Keratinocyte (primary cell): ENCODE measurements at regions not wholly inside any gene's neighbourhood (a gene's known extent, or its start where the extent isn't known, plus 50 kb on each side); places are given as distances from the start of the nearest gene placed in this dataset.

ENCODE experiments used
- DNase-seq: peaks from one replicate; pipeline ENCODE4 v3.0.0-alpha.2; 2011; ENCODE audit warnings: low read depth, missing footprints, low spot score
- FAIRE-seq: peaks from 2 replicates; lab custom pipeline; 2011; peaks lifted over from hg19 to GRCh38; lab: Jason Lieb, UNC
- H2AFZ ChIP-seq: 2 replicates; pipeline ENCODE4 v1.6.0; 2012; ENCODE audit warnings: low read length, control low read depth, inconsistent platforms; ENCODE audit not compliant: control insufficient read depth
- H3K27ac ChIP-seq: 2 replicates; pipeline ENCODE4 v1.5.1; 2011; ENCODE audit warnings: low read length; ENCODE audit not compliant: control insufficient read depth, insufficient read depth
- H3K27me3 ChIP-seq: 3 replicates; pipeline ENCODE4 v1.6.0; 2011; ENCODE audit warnings: low read length; ENCODE audit not compliant: control insufficient read depth, insufficient read depth; ENCODE audit errors: extremely low read depth
- H3K36me3 ChIP-seq, 2 experiments: 2 replicates in 1 of 2; 3 replicates in 1 of 2; pipeline ENCODE4 v1.5.1; 2011; ENCODE audit warnings: low read length in 2 of 2, mild to moderate bottlenecking in 1 of 2; ENCODE audit not compliant: control insufficient read depth in 2 of 2, insufficient read depth in 2 of 2; ENCODE audit errors: extremely low read depth in 1 of 2
- H3K4me1 ChIP-seq: 3 replicates; pipeline ENCODE4 v1.5.1; 2011; ENCODE audit warnings: low read length; ENCODE audit not compliant: control insufficient read depth, insufficient read depth; ENCODE audit errors: extremely low read depth
- H3K4me2 ChIP-seq: 3 replicates; pipeline ENCODE4 v1.6.0; 2011; ENCODE audit warnings: low read depth, low read length; ENCODE audit not compliant: control insufficient read depth, insufficient read depth; ENCODE audit errors: extremely low read depth
- H3K4me3 ChIP-seq, 3 experiments: fragments of 200-600 bp in 1 of 3; sonication (generic) in 1 of 3; 2 replicates in 2 of 3; 3 replicates in 1 of 3; pipeline ENCODE4 v1.5.1; 2011 to 2016; ENCODE audit warnings: low read length in 3 of 3, mild to moderate bottlenecking in 3 of 3, control low read depth in 2 of 3, inconsistent platforms in 1 of 3, low read depth in 1 of 3, mixed read lengths in 1 of 3, mixed run types in 1 of 3, moderate library complexity in 1 of 3; ENCODE audit not compliant: control insufficient read depth in 2 of 3, insufficient read depth in 2 of 3; ENCODE audit errors: extremely low read depth in 1 of 3
- H3K79me2 ChIP-seq: 2 replicates; pipeline ENCODE4 v1.6.0; 2012; ENCODE audit warnings: low read length; ENCODE audit not compliant: control insufficient read depth, insufficient read depth
- H3K9ac ChIP-seq: 3 replicates; pipeline ENCODE4 v1.6.0; 2011; ENCODE audit warnings: low read length; ENCODE audit not compliant: control insufficient read depth, insufficient read depth; ENCODE audit errors: extremely low read depth
- H3K9me1 ChIP-seq: 3 replicates; pipeline ENCODE4 v1.6.0; 2011; ENCODE audit warnings: low read length; ENCODE audit not compliant: control insufficient read depth, insufficient read depth; ENCODE audit errors: extremely low read depth
- H3K9me3 ChIP-seq: 2 replicates; pipeline ENCODE4 v1.5.1; 2012; ENCODE audit warnings: low read depth, low read length; ENCODE audit not compliant: control insufficient read depth
- H4K20me1 ChIP-seq: 3 replicates; pipeline ENCODE4 v1.6.0; 2011; ENCODE audit warnings: low read length; ENCODE audit not compliant: control insufficient read depth, insufficient read depth; ENCODE audit errors: extremely low read depth
- EZH2 ChIP-seq: IDR thresholded peaks from one replicate; pipeline ENCODE4 v1.6.1; 2012; ENCODE audit warnings: inconsistent platforms, mild to moderate bottlenecking, low read length, moderate library complexity
- dilution Hi-C: fragments of 300-500 bp; cut with MboI; formaldehyde crosslinking; loops from one replicate; pipeline ENCODE4 v1.7.0; 2020; ENCODE audit warnings: low sequenced_read_pairs; ENCODE audit not compliant: extremely low pct_ligation_motif_present
- TF ChIP-seq, protein P1 (sequence below), 3 experiments: IDR thresholded peaks in 1 of 3; conservative IDR thresholded peaks in 1 of 3; optimal IDR thresholded peaks in 1 of 3; 2 replicates in 2 of 3; 3 replicates in 1 of 3; pipeline versions ENCODE3 to v1.5.1; 2011; ENCODE audit warnings: low read length in 3 of 3, mild to moderate bottlenecking in 3 of 3, moderate library complexity in 2 of 3, control low read depth in 1 of 3, inconsistent platforms in 1 of 3; ENCODE audit not compliant: insufficient read depth in 2 of 3; ENCODE audit errors: extremely low read depth in 1 of 3

DNA sequence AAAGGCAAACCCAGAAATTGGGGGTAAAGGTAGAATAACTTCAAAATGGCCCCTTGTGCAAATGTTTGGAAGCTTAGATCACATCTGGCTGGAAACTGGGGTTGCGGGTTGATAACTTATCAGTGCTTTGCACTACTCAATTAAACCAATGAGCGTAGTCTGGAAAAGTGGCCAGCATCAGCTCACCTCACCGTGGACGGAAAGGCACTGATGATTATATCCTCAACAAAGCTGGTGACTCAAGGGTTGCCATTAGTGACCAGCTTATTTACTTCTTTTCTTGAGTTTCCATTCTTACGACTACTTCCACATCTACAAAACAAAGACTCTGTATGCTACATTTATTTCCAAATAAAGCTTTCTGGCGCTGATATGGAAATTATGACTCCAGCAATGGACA lies 198.5 kb upstream of the HEY2 start:
- Histone ChIP-seq H3K4me1 (no peaks in the 10 kb centered on the region), H3K4me2 (no peak overlapping the region), H3K4me3 (no peak overlapping the region), H2AFZ (no peak overlapping the region), H3K9me1 (no peaks in the 10 kb centered on the region), H3K79me2 (no peaks in the 10 kb centered on the region), H3K9me3 (no peaks in the 10 kb centered on the region), H3K9ac (no peak overlapping the region), H3K27ac (no peak overlapping the region), H4K20me1 (no peaks in the 10 kb centered on the region), H3K36me3 (no peaks in the 10 kb centered on the region), H3K27me3 (no peaks in the 10 kb centered on the region)
- dilution Hi-C loops, result no loop called here
- TF ChIP-seq, protein P1, sequence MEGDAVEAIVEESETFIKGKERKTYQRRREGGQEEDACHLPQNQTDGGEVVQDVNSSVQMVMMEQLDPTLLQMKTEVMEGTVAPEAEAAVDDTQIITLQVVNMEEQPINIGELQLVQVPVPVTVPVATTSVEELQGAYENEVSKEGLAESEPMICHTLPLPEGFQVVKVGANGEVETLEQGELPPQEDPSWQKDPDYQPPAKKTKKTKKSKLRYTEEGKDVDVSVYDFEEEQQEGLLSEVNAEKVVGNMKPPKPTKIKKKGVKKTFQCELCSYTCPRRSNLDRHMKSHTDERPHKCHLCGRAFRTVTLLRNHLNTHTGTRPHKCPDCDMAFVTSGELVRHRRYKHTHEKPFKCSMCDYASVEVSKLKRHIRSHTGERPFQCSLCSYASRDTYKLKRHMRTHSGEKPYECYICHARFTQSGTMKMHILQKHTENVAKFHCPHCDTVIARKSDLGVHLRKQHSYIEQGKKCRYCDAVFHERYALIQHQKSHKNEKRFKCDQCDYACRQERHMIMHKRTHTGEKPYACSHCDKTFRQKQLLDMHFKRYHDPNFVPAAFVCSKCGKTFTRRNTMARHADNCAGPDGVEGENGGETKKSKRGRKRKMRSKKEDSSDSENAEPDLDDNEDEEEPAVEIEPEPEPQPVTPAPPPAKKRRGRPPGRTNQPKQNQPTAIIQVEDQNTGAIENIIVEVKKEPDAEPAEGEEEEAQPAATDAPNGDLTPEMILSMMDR (optimal IDR thresholded peaks at IDR 0.05 in 1 of 3, IDR thresholded peaks at IDR 0.05 in 1 of 3, conservative IDR thresholded peaks at IDR 0.05 in 1 of 3; ENCODE audit: extremely low read depth in 1 of 3, insufficient read depth in 2 of 3, low read length in 3 of 3), result no peak
- no peak for TF ChIP-seq EZH2
- FAIRE-seq (no peak), DNase-seq (no peak)

DNA sequence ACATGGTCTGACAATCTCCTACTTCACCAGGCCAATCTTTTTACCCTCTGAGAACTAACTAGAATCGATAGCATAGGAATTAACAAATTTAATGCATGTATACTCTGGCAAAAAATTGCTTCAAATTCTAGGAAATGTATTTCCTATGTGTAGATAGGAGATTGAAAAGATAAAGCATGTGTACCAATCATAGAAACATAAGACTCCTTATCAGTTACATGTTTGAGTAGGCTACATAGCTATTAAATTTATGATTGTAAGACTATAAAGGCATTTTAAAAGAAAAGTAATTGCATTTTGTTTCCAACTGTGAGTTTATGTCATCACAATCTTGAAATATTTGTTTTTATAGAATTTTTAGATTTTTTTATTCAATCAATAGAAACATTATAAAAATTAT lies 196.6 kb upstream of the HEY2 start:
- H3K9me1 ChIP-seq, result no peaks in the 10 kb centered on the region
- H3K9me3 ChIP-seq, result no peaks in the 10 kb centered on the region
- H4K20me1 ChIP-seq, result no peaks in the 10 kb centered on the region
- no peaks in the 10 kb centered on the region for H3K79me2 ChIP-seq
- no peak overlapping the region for H3K9ac ChIP-seq
- no peak overlapping the region for H3K4me3 ChIP-seq
- no peaks in the 10 kb centered on the region for H3K27me3 ChIP-seq
- H3K4me1 ChIP-seq, result no peaks in the 10 kb centered on the region
- H3K27ac ChIP-seq, result no peak overlapping the region
- H3K4me2 ChIP-seq, result no peak overlapping the region
- FAIRE-seq (no peak), DNase-seq (no peak)
- TF ChIP-seq, protein P1 (optimal IDR thresholded peaks at IDR 0.05 in 1 of 3, IDR thresholded peaks at IDR 0.05 in 1 of 3, conservative IDR thresholded peaks at IDR 0.05 in 1 of 3; ENCODE audit: extremely low read depth in 1 of 3, insufficient read depth in 2 of 3, low read length in 3 of 3), result no peak
- no peak for TF ChIP-seq EZH2
- H3K36me3 ChIP-seq, result no peaks in the 10 kb centered on the region
- no peak overlapping the region for H2AFZ ChIP-seq
- dilution Hi-C loops, result no loop called here
